Muscle layer of colon (tissue), 2 donors: ENCODE measurements at regions not wholly inside any gene's neighbourhood (a gene's known extent, or its start where the extent isn't known, plus 50 kb on each side); places are given as distances from the start of the nearest gene placed in this dataset.
"Not testable (repeated sequence)": the region's sequence is repeated elsewhere in the genome, so short reads cannot be mapped to it uniquely, and the experiment has no call there.

Source experiments
- H3K27ac ChIP-seq: one replicate; pipeline ENCODE4 v1.7.0; 2013; ENCODE audit warnings: low read depth, mild to moderate bottlenecking, low read length, moderate library complexity
- H3K27me3 ChIP-seq, 2 donors: one replicate each; pipeline ENCODE4 v1.7.0; 2013; ENCODE audit warnings: low read length in 2 of 2, mild to moderate bottlenecking in 2 of 2; ENCODE audit not compliant: insufficient read depth in 2 of 2, control insufficient read depth in 1 of 2
- H3K36me3 ChIP-seq: one replicate; pipeline ENCODE4 v1.7.0; 2013; ENCODE audit warnings: mild to moderate bottlenecking, low read length; ENCODE audit not compliant: insufficient read depth
- H3K4me1 ChIP-seq: one replicate; pipeline ENCODE4 v1.7.0; 2013; ENCODE audit warnings: mild to moderate bottlenecking, low read length; ENCODE audit not compliant: insufficient read depth
- H3K4me3 ChIP-seq, 2 donors: one replicate each; pipeline ENCODE4 v1.7.0; 2013; ENCODE audit warnings: low read length in 2 of 2, low read depth in 1 of 2, mild to moderate bottlenecking in 1 of 2, moderate library complexity in 1 of 2
- H3K9ac ChIP-seq: one replicate; pipeline ENCODE4 v1.7.0; 2013; ENCODE audit warnings: low read length
- H3K9me3 ChIP-seq: one replicate; pipeline ENCODE4 v1.7.0; 2013; ENCODE audit warnings: mild to moderate bottlenecking, low read length
- donor health status: abdominal sarcoma.
- donor health status: Adenocarcinoma of cecum.

GRCh38 chr13:105871326-105871725 lies 664.1 kb downstream of the EFNB2 start:
- H3K27ac ChIP-seq: no peak overlapping the region
- H3K4me3 ChIP-seq: no peak overlapping the region
- H3K9me3 ChIP-seq: no peaks in the 10 kb centered on the region
- H3K36me3 ChIP-seq: no peaks in the 10 kb centered on the region
- H3K27me3 ChIP-seq: no peaks in the 10 kb centered on the region
- H3K9ac ChIP-seq: no peak overlapping the region
- H3K4me1 ChIP-seq: no peaks in the 10 kb centered on the region

- H3K36me3 ChIP-seq: no peaks in the 10 kb centered on the region
- H3K4me3 ChIP-seq: no peak overlapping the region
- no peak overlapping the region for H3K9ac ChIP-seq
- H3K27me3 ChIP-seq: no peaks in the 10 kb centered on the region
- no peaks in the 10 kb centered on the region for H3K4me1 ChIP-seq
- no peaks in the 10 kb centered on the region for H3K9me3 ChIP-seq
- H3K27ac ChIP-seq: no peak overlapping the region
Observed at GRCh38 chr13:105863300-105863920, 672.1 kb downstream of the EFNB2 start.

GRCh38 chr13:105848494-105848893 lies 687.0 kb downstream of the EFNB2 start:
- Histone ChIP-seq H3K4me1 (no peaks in the 10 kb centered on the region), H3K9me3 (no peaks in the 10 kb centered on the region), H3K27me3 (no peaks in the 10 kb centered on the region), H3K27ac (no peak overlapping the region), H3K4me3 (no peak overlapping the region), H3K36me3 (no peaks in the 10 kb centered on the region), H3K9ac (no peak overlapping the region)

DNA sequence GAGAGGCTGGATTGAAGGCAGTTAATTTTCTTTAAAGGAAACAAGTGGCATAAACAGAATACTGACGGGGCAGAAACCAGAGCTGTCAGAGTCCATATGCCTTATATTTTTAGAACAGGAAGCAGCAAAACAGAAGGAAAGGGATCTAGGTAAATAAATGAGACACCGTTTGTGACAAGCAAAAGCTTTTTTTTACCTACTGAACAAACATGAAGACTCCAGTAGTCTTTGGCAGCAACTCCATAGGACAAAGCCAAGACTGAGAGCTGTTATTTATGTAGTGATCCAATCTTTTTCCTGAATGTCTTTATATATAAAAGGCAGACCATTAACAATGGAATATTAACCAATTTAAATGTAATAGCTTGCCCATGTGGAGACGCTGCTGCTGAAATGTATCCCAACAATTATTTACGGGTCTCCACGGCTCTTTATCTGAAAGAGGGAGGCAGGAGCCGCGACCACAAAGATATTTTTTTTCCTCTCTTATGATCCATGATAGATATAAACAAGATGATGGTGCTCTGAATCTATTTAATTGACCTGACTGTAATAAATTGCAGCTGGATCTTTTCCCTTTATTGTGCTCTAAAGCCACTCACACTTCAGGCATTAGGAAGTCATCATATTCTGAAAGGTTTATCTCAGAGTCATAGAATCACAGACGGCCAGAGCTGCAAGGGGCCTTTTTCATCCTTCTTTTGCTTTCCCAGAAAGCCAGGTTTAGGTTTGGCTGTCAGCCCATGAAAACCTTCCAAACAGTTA lies 687.8 kb downstream of the EFNB2 start:
- Histone ChIP-seq H3K9me3 (no peaks in the 10 kb centered on the region), H3K4me1 (no peaks in the 10 kb centered on the region), H3K4me3 (no peak overlapping the region), H3K9ac (no peak overlapping the region), H3K27ac (no peak overlapping the region), H3K27me3 (no peaks in the 10 kb centered on the region), H3K36me3 (no peaks in the 10 kb centered on the region)

GRCh38 chr13:105846923-105847322 lies 688.5 kb downstream of the EFNB2 start:
- Histone ChIP-seq H3K9me3 (no peaks in the 10 kb centered on the region), H3K36me3 (no peaks in the 10 kb centered on the region), H3K27me3 (no peaks in the 10 kb centered on the region), H3K4me1 (no peaks in the 10 kb centered on the region), H3K27ac (no peak overlapping the region), H3K4me3 (no peak overlapping the region), H3K9ac (no peak overlapping the region)

- H3K4me3 ChIP-seq: no peak overlapping the region
- H3K27me3 ChIP-seq: no peaks in the 10 kb centered on the region
- no peak overlapping the region for H3K27ac ChIP-seq
- H3K9me3 ChIP-seq: no peaks in the 10 kb centered on the region
- H3K9ac ChIP-seq: no peak overlapping the region
- no peaks in the 10 kb centered on the region for H3K4me1 ChIP-seq
- H3K36me3 ChIP-seq: no peaks in the 10 kb centered on the region
Observed at GRCh38 chr13:105841286-105841685, 694.2 kb downstream of the EFNB2 start.

GRCh38 chr13:105838231-105838630 lies 697.2 kb downstream of the EFNB2 start:
- H3K36me3 ChIP-seq: no peaks in the 10 kb centered on the region
- no peaks in the 10 kb centered on the region for H3K4me1 ChIP-seq
- no peak overlapping the region for H3K4me3 ChIP-seq
- no peaks in the 10 kb centered on the region for H3K9me3 ChIP-seq
- H3K9ac ChIP-seq: no peak overlapping the region
- H3K27me3 ChIP-seq: no peaks in the 10 kb centered on the region
- no peak overlapping the region for H3K27ac ChIP-seq

DNA sequence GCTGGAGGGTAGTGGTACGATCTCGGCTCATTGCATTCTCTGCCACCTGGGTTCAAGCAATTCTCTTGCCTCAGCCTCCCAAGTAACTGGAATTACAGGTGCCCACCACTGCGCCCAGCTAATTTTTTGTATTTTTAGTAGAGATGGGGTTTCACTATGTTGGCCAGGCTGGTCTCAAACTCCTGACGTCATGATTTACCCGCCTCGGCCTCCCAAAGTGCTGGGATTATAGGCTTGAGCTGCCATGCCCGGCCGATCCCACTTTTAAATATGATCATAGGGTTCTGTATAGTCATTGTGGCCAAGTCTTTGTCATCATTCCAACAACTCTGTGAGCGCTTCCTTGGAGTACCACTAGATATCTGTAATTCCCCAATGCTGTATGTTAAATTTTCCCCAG lies 698.2 kb downstream of the EFNB2 start:
- H3K9me3 ChIP-seq, H3K9ac ChIP-seq, H3K27ac ChIP-seq, H3K27me3 ChIP-seq, H3K4me1 ChIP-seq, H3K36me3 ChIP-seq, H3K4me3 ChIP-seq: not testable (repeated sequence)

DNA sequence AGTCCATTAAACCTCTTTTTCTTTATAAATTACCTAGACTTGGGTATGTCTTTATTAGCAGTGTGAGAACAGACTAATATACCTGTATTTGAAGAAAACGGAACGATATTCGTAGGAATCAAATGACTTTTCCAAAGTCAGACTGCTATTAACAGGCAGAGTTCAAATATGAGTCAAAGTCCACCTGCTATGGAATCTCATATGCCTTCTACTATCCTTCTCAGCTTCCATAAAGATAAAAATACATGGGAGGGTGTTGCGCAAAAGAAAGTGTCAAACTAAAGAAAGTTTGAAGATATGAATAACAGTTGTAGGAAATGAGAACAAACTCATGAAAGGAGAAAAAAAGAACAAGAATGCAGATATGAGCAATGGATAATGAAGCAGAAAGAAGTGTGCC lies 704.6 kb downstream of the EFNB2 start:
- Histone ChIP-seq H3K9ac (no peak overlapping the region), H3K9me3 (no peaks in the 10 kb centered on the region), H3K4me1 (no peaks in the 10 kb centered on the region), H3K27ac (no peak overlapping the region), H3K27me3 (no peaks in the 10 kb centered on the region), H3K36me3 (no peaks in the 10 kb centered on the region), H3K4me3 (no peak overlapping the region)

DNA sequence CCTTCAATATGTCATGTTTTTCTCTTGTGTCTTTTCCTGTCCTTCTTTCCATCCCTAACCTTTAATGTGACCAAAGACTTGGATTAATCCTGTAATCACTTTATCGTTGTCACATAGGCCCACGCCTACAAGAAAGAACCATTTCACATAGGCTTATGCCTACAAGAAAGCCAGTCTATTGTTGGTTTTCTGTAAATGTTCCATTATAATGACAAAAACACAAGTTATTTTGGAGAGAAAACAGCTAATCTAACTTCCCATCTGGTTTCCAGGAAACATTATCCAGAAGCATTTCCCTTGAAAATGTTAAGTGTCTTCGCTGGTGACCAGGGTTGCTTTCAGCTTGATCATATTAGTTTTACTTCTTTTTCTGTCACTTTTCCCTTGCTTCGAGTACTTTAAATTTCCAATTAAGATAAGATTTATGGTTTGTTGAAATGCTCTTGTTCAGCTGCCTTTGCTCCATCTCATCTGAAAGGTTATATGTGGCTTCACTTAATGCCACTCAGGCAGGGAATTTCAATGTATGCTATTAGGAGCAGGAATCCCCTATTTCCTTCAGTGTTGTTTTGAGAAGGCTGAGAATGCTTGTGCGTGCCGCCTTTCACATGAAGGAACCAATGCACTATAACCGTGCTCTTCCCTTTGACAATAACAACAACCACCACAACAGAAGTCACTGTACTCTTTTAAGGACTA lies 708.2 kb downstream of the EFNB2 start:
- Histone ChIP-seq H3K9ac (no peak overlapping the region), H3K36me3 (no peaks in the 10 kb centered on the region), H3K27ac (no peak overlapping the region), H3K27me3 (no peaks in the 10 kb centered on the region), H3K4me3 (no peak overlapping the region), H3K4me1 (no peaks in the 10 kb centered on the region), H3K9me3 (no peaks in the 10 kb centered on the region)

DNA sequence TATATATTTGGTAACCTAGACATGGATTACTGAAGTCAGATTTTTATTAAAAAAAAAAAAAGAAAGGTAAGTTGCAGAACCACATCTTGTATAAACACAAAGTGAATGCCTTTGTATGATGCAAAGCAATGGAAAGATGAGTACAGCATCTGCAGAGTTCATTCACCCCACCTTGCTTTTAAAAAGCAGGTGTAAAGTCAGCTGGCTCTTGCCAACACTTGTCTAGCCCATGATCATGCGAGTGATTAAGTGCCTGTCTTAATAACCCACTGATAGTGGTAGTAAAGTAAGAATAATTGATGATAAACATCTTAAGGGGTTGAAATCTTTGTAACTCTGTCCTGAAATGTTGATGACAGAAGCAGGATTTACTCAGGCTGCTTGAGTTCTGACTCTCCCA lies 710.4 kb downstream of the EFNB2 start:
- Histone ChIP-seq H3K4me1 (no peaks in the 10 kb centered on the region), H3K9me3 (no peaks in the 10 kb centered on the region), H3K36me3 (no peaks in the 10 kb centered on the region), H3K27me3 (no peaks in the 10 kb centered on the region), H3K4me3 (no peak overlapping the region), H3K27ac (no peak overlapping the region), H3K9ac (no peak overlapping the region)
